Mucosa of descending colon (tissue), 3 donors: ENCODE measurements at regions not wholly inside any gene's neighbourhood (a gene's known extent, or its start where the extent isn't known, plus 50 kb on each side); places are given as distances from the start of the nearest gene placed in this dataset.

ENCODE experiments used
- ATAC-seq: fragments of 200-7000 bp; cut with Tn5 transposase; one replicate; pipeline ENCODE4 v1.9.1; 2020; ENCODE audit warnings: mild to moderate bottlenecking, moderate library complexity
- DNase-seq, 3 donors: peaks; one replicate each; pipeline ENCODE4 v3.0.0-alpha.2; 2020
- H3K36me3 ChIP-seq: fragments of 200-600 bp; one replicate; pipeline ENCODE4 v1.8.0; 2021; ENCODE audit warnings: low read depth, mild to moderate bottlenecking
- H3K4me1 ChIP-seq: fragments of 200-600 bp; one replicate; pipeline ENCODE4 v1.8.0; 2021; ENCODE audit warnings: low read depth, mild to moderate bottlenecking
- H3K4me3 ChIP-seq: fragments of 200-600 bp; one replicate; pipeline ENCODE4 v1.8.0; 2021; ENCODE audit warnings: mild to moderate bottlenecking
- H3K9me3 ChIP-seq: fragments of 200-600 bp; one replicate; pipeline ENCODE4 v1.8.0; 2021; ENCODE audit warnings: mild to moderate bottlenecking
- CTCF ChIP-seq: fragments of 200-600 bp; IDR thresholded peaks from one replicate; pipeline ENCODE4 v1.8.0; 2022; ENCODE audit warnings: antibody characterized with exemption, mild to moderate bottlenecking
- intact Hi-C, 2 donors: fragments of 100-400 bp; cut with DNase I in 1 of 2; cut with micrococcal nuclease in 1 of 2; formaldehyde crosslinking; loops; one replicate each; pipeline versions ENCODE4 v1.11.0 to v1.11.1; 2022; cut with DNase I, micrococcal nuclease
- donor health status: DM: no; HTN: no; CAD: no; lungs with moderate emphysema.
- donor health status: DM: no; HTN: no; CAD: no.
- donor health status: DM: no; HTN: yes; CAD: no.

- ATAC-seq (no peak), DNase-seq (no peak)
- Histone ChIP-seq H3K9me3 (no peaks in the 10 kb centered on the region), H3K4me3 (no peak overlapping the region), H3K36me3 (no peaks in the 10 kb centered on the region), H3K4me1 (no peaks in the 10 kb centered on the region)
- no peak for TF ChIP-seq CTCF
- intact Hi-C loops = no loop called here
Measured at GRCh38 chr20:24273251-24273650, 196.2 kb upstream of the SYNDIG1 start.

- Histone ChIP-seq H3K4me1 (no peaks in the 10 kb centered on the region), H3K36me3 (no peaks in the 10 kb centered on the region), H3K9me3 (no peaks in the 10 kb centered on the region), H3K4me3 (no peak overlapping the region)
- intact Hi-C loops = no loop called here
- DNase-seq = no peak
- no peak for TF ChIP-seq CTCF
- no peak for ATAC-seq
Measured at GRCh38 chr20:24261351-24261750, 208.1 kb upstream of the SYNDIG1 start.

GRCh38 chr20:24257171-24257570 is 212.3 kb upstream of the SYNDIG1 start:
- TF ChIP-seq CTCF = no peak
- ATAC-seq (no peak), DNase-seq (no peak)
- no peak overlapping the region for H3K4me3 ChIP-seq
- H3K4me1 ChIP-seq = no peaks in the 10 kb centered on the region
- intact Hi-C loops = no loop called here
- no peaks in the 10 kb centered on the region for H3K9me3 ChIP-seq
- no peaks in the 10 kb centered on the region for H3K36me3 ChIP-seq

GRCh38 chr20:24256307-24256706 is 213.1 kb upstream of the SYNDIG1 start:
- no peak for TF ChIP-seq CTCF
- ATAC-seq = no peak
- H3K4me1 ChIP-seq = no peaks in the 10 kb centered on the region
- DNase-seq = no peak
- no peaks in the 10 kb centered on the region for H3K36me3 ChIP-seq
- H3K4me3 ChIP-seq = no peak overlapping the region
- no peaks in the 10 kb centered on the region for H3K9me3 ChIP-seq
- intact Hi-C loops = no loop called here

GRCh38 chr20:24254480-24254879 is 214.9 kb upstream of the SYNDIG1 start:
- no peak for TF ChIP-seq CTCF
- H3K9me3 ChIP-seq = no peaks in the 10 kb centered on the region
- no peaks in the 10 kb centered on the region for H3K4me1 ChIP-seq
- DNase-seq (no peak), ATAC-seq (no peak)
- intact Hi-C loops = no loop called here
- H3K36me3 ChIP-seq = no peaks in the 10 kb centered on the region
- H3K4me3 ChIP-seq = no peak overlapping the region

GRCh38 chr20:24253321-24253720 is 216.1 kb upstream of the SYNDIG1 start:
- Histone ChIP-seq H3K9me3 (no peaks in the 10 kb centered on the region), H3K4me3 (no peak overlapping the region), H3K36me3 (no peaks in the 10 kb centered on the region), H3K4me1 (no peaks in the 10 kb centered on the region)
- intact Hi-C loops = no loop called here
- ATAC-seq (no peak), DNase-seq (no peak)
- no peak for TF ChIP-seq CTCF
